IPS DF 6.9 (cell line): ENCODE measurements at regions not wholly inside any gene's neighbourhood (a gene's known extent, or its start where the extent isn't known, plus 50 kb on each side); places are given as distances from the start of the nearest gene placed in this dataset.

Experiments used
- DNase-seq: peaks from one replicate; pipeline ENCODE4 v3.0.0-alpha.2; 2013; ENCODE audit warnings: low read depth, low spot score
- H3K27ac ChIP-seq: one replicate; pipeline ENCODE4 v1.5.1; 2013; ENCODE audit warnings: low read length, control low read depth
- H3K27me3 ChIP-seq: 2 replicates; pipeline ENCODE4 v1.6.1; 2013; ENCODE audit warnings: mild to moderate bottlenecking, low read length; ENCODE audit not compliant: control insufficient read depth, insufficient read depth
- H3K36me3 ChIP-seq: 2 replicates; pipeline ENCODE4 v1.6.1; 2013; ENCODE audit warnings: low read length; ENCODE audit not compliant: control insufficient read depth, insufficient read depth
- H3K4me1 ChIP-seq: 2 replicates; pipeline ENCODE4 v1.6.1; 2013; ENCODE audit warnings: low read length; ENCODE audit not compliant: control insufficient read depth, insufficient read depth
- H3K4me3 ChIP-seq: 2 replicates; pipeline ENCODE4 v1.5.1; 2013; ENCODE audit warnings: mild to moderate bottlenecking, low read length
- H3K9me3 ChIP-seq: 2 replicates; pipeline ENCODE4 v1.6.1; 2013; ENCODE audit warnings: low read length, inconsistent platforms; ENCODE audit not compliant: control insufficient read depth, insufficient read depth
- WGBS: extraction: QIAGEN DNeasy Blood & Tissue Kit; methylation state at CpG from one replicate; pipeline ENCODE4 v1.1.7; 2013; ENCODE audit warnings: mixed read lengths, missing lambda C conversion rate; ENCODE audit not compliant: insufficient read length, insufficient coverage; 5-methylcytosine and 5-hydroxymethylcytosine counted together

DNA sequence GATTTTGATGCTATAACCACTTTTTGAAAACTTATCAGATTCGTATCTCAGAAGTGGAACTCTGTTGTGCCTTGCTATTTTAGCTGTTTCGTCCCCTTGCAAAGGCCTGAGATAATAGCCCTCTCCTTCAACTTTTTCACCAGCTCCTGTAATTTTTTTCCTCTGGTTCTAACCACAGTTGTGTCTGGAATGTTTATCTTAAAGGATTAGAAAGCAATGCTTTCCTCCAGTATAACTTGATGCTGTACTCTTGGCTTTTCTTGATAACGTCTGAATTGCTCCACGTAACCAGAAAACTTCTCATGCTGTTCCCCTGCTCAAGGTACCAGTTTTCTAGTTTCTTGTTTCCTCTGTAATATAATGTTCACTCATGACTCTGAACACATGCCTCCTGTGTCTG lies 209.4 kb downstream of the DTWD2 start:
- Histone ChIP-seq H3K4me3 (no peak overlapping the region), H3K9me3 (no peaks in the 10 kb centered on the region), H3K27me3 (no peaks in the 10 kb centered on the region), H3K27ac (no peak overlapping the region), H3K36me3 (no peaks in the 10 kb centered on the region), H3K4me1 (no peaks in the 10 kb centered on the region)
- no CpG with 5 or more reads among the region's 4 CpGs for WGBS
- DNase-seq, result no peak

GRCh38 chr5:118777189-118777736 lies 211.1 kb downstream of the DTWD2 start:
- H3K27ac ChIP-seq, result no peak overlapping the region
- H3K36me3 ChIP-seq, result no peaks in the 10 kb centered on the region
- H3K27me3 ChIP-seq, result no peaks in the 10 kb centered on the region
- no peaks in the 10 kb centered on the region for H3K9me3 ChIP-seq
- no CpG with 5 or more reads among the region's 3 CpGs for WGBS
- no peaks in the 10 kb centered on the region for H3K4me1 ChIP-seq
- DNase-seq, result no peak
- no peak overlapping the region for H3K4me3 ChIP-seq

DNA sequence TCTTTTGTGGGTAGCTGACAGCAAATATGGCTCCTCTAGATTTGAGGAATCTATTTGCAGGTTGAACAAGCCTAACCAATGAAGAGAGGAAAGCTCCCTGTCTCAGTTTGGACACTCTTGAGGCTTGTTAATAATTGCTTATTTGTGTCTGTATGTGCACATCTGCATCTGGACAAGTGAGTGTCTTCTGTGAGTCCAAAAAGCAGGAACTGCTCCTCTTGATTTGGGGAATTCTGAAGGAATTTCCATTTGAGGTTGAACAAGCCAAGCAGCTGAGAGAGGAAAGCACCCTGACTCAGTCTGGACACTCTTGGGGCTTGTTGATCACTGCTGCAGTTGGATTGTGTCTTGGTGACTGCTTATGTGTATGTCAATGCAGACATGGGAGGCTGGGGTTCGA lies 211.6 kb downstream of the DTWD2 start:
- no CpG with 5 or more reads among the region's 1 CpG for WGBS
- no peaks in the 10 kb centered on the region for H3K4me1 ChIP-seq

GRCh38 chr5:118775790-118776499 lies 212.4 kb downstream of the DTWD2 start:
- no peak for DNase-seq
- no CpG with 5 or more reads among the region's 2 CpGs for WGBS

More for the DNA sequence above, 211.6 kb downstream of the DTWD2 start:
- Histone ChIP-seq H3K9me3 (no peaks in the 10 kb centered on the region), H3K36me3 (no peaks in the 10 kb centered on the region), H3K27me3 (no peaks in the 10 kb centered on the region), H3K4me3 (no peak overlapping the region), H3K27ac (no peak overlapping the region)
- DNase-seq, result no peak

DNA sequence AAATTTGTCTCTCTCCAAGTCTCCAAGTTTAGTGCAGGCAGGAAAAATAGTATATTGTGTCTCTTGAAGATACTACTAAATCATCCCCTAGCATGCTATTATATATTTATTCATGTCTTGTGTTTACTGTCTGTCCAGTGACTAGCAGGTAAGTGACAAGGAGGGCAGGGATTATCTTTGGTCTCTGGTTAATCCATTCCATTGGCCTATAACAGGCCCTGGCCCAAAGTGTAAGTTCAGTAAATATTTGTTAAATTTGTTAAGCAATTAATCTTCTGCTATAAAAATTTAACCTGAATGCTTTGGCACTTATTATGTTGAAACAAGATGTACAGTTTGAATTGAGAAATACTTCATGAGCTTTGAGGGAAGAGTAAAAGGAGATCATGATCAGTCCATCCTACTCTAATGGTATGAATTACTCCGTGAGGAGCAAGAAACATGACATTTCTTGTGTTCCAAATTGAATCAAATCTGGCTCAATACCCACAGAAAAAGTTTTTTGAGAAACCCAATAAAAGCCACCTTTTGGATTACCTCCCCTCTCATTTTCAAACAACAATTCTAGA lies 219.7 kb downstream of the DTWD2 start:
- no peaks in the 10 kb centered on the region for H3K36me3 ChIP-seq
- no peaks in the 10 kb centered on the region for H3K4me1 ChIP-seq
- H3K27ac ChIP-seq, result no peak overlapping the region
- no CpG with 5 or more reads among the region's 1 CpG for WGBS
- no peak for DNase-seq
- no peak overlapping the region for H3K4me3 ChIP-seq
- no peaks in the 10 kb centered on the region for H3K27me3 ChIP-seq
- no peaks in the 10 kb centered on the region for H3K9me3 ChIP-seq

More at GRCh38 chr5:118775790-118776499, 212.4 kb downstream of the DTWD2 start:
- no peaks in the 10 kb centered on the region for H3K36me3 ChIP-seq
- no peak overlapping the region for H3K4me3 ChIP-seq
- H3K4me1 ChIP-seq, result no peaks in the 10 kb centered on the region
- H3K9me3 ChIP-seq, result no peaks in the 10 kb centered on the region
- H3K27me3 ChIP-seq, result no peaks in the 10 kb centered on the region
- H3K27ac ChIP-seq, result no peak overlapping the region

DNA sequence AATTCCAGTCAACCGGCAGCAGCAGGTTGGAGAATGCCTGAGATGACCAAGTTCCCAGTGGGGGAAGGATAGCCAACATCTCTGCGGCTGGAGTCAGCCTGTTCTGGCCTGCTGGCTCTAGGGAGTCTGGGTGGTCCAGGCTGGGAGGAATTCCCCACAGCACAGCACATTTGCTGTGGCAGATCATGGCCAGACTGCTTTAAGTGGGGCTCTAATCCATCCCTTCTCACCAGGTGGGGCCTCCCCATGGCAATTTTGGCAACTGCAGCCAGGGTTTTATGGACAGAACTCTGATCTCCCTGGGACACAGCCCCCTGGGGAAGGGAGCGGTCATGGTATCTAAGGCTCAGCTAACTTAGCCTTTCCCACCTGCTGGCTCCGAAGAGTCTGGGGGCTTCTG lies 226.1 kb downstream of the DTWD2 start:
- Histone ChIP-seq H3K27ac (no peak overlapping the region), H3K4me3 (no peak overlapping the region), H3K36me3 (no peaks in the 10 kb centered on the region), H3K4me1 (no peaks in the 10 kb centered on the region), H3K9me3 (no peaks in the 10 kb centered on the region), H3K27me3 (no peaks in the 10 kb centered on the region)
- WGBS, result no CpG with 5 or more reads among the region's 4 CpGs
- DNase-seq, result no peak

DNA sequence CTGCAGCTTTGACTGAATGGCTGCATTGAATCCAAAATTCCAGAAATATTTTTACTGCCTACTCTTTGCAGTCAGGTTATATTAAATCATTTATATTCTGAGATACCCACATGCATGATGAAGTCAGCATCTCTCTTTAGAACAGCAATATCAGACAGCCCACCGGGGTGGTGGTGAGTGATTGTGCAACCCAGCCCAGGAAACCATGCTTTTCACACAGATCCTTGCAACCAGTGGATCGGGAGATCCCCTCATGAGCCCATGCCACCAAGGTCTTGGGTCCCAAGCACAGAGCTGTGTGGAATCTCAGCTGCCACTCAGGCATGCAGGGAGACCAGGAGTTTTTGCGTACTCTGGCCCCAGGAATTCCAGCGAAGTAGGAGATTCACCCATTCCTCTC lies 226.5 kb downstream of the DTWD2 start:
- no peak overlapping the region for H3K27ac ChIP-seq
- no peaks in the 10 kb centered on the region for H3K27me3 ChIP-seq
- no peak for DNase-seq
- WGBS, result no CpG with 5 or more reads among the region's 4 CpGs
- no peaks in the 10 kb centered on the region for H3K36me3 ChIP-seq
- H3K4me1 ChIP-seq, result no peaks in the 10 kb centered on the region
- H3K4me3 ChIP-seq, result no peak overlapping the region
- no peaks in the 10 kb centered on the region for H3K9me3 ChIP-seq

DNA sequence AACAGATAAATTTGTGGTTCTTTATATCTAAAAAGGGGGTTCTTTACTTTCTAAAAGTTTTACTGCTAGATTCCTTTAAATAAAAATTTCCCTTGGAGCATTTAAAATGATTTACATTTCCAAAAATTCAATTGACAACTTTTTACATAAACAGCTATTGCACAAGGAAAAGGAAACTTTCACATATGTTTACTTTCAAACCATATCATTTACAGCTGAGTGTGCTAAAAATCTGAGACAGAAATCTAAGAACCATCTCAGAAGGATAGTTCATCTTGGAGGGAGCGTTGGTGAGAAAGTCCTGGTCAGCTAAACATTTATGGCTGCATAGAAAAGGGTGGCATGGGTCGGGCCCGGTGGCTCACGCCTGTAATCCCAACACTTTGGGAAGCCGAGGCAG lies 235.4 kb downstream of the DTWD2 start:
- Histone ChIP-seq H3K27me3 (no peaks in the 10 kb centered on the region), H3K36me3 (no peaks in the 10 kb centered on the region), H3K4me1 (no peaks in the 10 kb centered on the region), H3K27ac (no peak overlapping the region), H3K4me3 (no peak overlapping the region), H3K9me3 (no peaks in the 10 kb centered on the region)
- WGBS, result no CpG with 5 or more reads among the region's 5 CpGs
- no peak for DNase-seq

GRCh38 chr5:118736396-118736795 lies 252.0 kb downstream of the DTWD2 start:
- no peak overlapping the region for H3K27ac ChIP-seq
- H3K4me3 ChIP-seq, result no peak overlapping the region
- no peak for DNase-seq
- H3K9me3 ChIP-seq, result no peaks in the 10 kb centered on the region
- no peaks in the 10 kb centered on the region for H3K27me3 ChIP-seq
- no peaks in the 10 kb centered on the region for H3K36me3 ChIP-seq
- WGBS, result no CpG with 5 or more reads among the region's 4 CpGs
- no peaks in the 10 kb centered on the region for H3K4me1 ChIP-seq

DNA sequence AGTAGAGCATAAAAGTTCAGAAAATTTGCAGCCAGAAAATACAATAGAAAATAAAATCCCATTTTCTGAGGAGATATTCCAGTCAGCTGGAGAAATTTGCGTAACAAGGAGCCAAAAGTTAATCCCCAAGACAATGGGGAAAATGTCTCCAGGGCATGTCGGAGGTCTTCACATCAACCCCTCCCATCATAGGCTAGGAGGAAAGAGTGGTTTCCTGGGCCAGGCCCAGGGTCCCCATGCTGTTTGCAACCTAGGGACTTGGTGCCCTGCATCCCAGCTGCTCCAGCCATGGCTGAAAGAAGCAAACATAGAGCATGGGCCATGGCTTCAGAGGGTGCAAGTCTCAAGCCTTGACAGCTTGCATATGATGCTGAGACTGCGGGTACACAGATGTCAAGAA lies 255.0 kb downstream of the DTWD2 start:
- no CpG with 5 or more reads among the region's 3 CpGs for WGBS
- Histone ChIP-seq H3K27ac (no peak overlapping the region), H3K27me3 (no peaks in the 10 kb centered on the region), H3K36me3 (no peaks in the 10 kb centered on the region), H3K4me1 (no peaks in the 10 kb centered on the region), H3K4me3 (no peak overlapping the region), H3K9me3 (no peaks in the 10 kb centered on the region)
- no peak for DNase-seq

DNA sequence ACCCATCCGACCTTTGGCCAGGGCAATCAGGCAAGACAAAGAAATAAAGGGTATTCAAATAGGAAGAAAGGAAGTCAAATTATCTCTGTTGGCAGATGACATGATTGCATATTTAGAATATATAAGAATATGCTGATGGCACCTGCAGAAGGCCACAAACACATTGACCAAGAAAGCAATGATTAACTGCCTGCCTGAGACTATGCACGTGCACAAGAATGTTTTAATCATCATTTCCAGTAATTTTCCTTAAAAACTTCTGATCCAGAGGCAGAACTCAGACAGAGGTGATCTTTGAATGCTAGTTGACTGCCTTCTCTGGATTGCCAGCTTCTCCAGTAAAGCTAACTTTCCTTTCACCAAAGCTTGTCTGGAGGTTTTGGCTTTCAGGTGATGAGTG lies 260.2 kb downstream of the DTWD2 start:
- Histone ChIP-seq H3K27me3 (no peaks in the 10 kb centered on the region), H3K27ac (no peak overlapping the region), H3K4me3 (no peak overlapping the region), H3K9me3 (no peaks in the 10 kb centered on the region), H3K4me1 (no peaks in the 10 kb centered on the region), H3K36me3 (no peaks in the 10 kb centered on the region)
- no CpG with 5 or more reads among the region's 2 CpGs for WGBS
- no peak for DNase-seq
